Mucosa of descending colon (tissue), 3 donors: ENCODE measurements at regions not wholly inside any gene's neighbourhood (a gene's known extent, or its start where the extent isn't known, plus 50 kb on each side); places are given as distances from the start of the nearest gene placed in this dataset.

Source experiments
- ATAC-seq: fragments of 200-7000 bp; cut with Tn5 transposase; one replicate; pipeline ENCODE4 v1.9.1; 2020; ENCODE audit warnings: mild to moderate bottlenecking, moderate library complexity
- DNase-seq, 3 donors: peaks; one replicate each; pipeline ENCODE4 v3.0.0-alpha.2; 2020
- H3K36me3 ChIP-seq: fragments of 200-600 bp; one replicate; pipeline ENCODE4 v1.8.0; 2021; ENCODE audit warnings: low read depth, mild to moderate bottlenecking
- H3K4me1 ChIP-seq: fragments of 200-600 bp; one replicate; pipeline ENCODE4 v1.8.0; 2021; ENCODE audit warnings: low read depth, mild to moderate bottlenecking
- H3K4me3 ChIP-seq: fragments of 200-600 bp; one replicate; pipeline ENCODE4 v1.8.0; 2021; ENCODE audit warnings: mild to moderate bottlenecking
- H3K9me3 ChIP-seq: fragments of 200-600 bp; one replicate; pipeline ENCODE4 v1.8.0; 2021; ENCODE audit warnings: mild to moderate bottlenecking
- intact Hi-C, 2 donors: fragments of 100-400 bp; cut with DNase I in 1 of 2; cut with micrococcal nuclease in 1 of 2; formaldehyde crosslinking; loops; one replicate each; pipeline versions ENCODE4 v1.11.0 to v1.11.1; 2022; cut with DNase I, micrococcal nuclease
- TF ChIP-seq, protein P1 (sequence below): fragments of 200-600 bp; IDR thresholded peaks from one replicate; pipeline ENCODE4 v1.8.0; 2022; ENCODE audit warnings: antibody characterized with exemption, mild to moderate bottlenecking
- donor health status: DM: no; HTN: no; CAD: no; lungs with moderate emphysema.
- donor health status: DM: no; HTN: no; CAD: no.
- donor health status: DM: no; HTN: yes; CAD: no.

DNA sequence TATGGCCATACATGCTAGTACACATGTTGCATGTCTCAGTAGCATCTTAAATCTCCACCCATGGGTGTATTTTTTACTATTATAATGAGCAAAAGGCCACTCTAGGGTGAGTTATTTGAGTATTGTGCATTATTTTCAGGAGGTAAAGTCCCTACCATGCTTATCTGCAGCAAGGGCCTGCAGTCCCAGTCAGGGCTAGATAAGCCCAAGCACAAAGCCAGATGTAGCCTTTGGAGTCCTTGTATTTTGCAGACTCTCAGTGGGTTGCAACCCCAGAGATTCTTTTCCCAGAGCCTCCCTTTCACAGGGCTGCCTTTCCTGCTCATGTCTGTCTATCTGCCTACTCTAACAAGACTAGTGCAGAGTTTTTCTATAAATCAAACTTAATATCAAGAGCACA, 295.3 kb downstream of the IPO8 start:
- Histone ChIP-seq H3K36me3 (no peaks in the 10 kb centered on the region), H3K4me3 (no peak overlapping the region)

DNA sequence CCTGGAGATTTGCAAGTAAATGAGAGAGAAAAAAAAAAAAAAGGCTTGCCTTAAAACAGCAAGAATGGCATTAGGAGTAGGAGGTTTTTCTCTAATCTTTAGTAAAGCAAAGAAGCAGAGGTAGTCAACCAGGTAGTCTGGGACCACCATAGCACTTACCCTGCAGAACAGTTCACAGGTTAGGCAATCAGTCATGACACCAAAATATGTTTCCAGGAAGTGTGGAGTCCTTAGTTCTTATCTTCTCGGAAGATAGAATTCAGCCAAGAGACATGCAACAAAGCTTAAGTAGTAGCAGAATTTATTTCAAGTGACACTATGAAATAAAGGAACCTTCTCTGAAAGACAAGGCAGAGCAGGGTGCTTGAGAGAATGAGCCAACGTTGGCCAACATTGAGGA, 295.8 kb downstream of the IPO8 start:
- Histone ChIP-seq H3K36me3 (no peaks in the 10 kb centered on the region), H3K4me3 (no peak overlapping the region), H3K4me1 (no peaks in the 10 kb centered on the region), H3K9me3 (peaks cover 39% of the 10 kb centered on the region)
- ATAC-seq (no peak), DNase-seq (no peak)
- intact Hi-C loops = no loop called here
- TF ChIP-seq, protein P1, sequence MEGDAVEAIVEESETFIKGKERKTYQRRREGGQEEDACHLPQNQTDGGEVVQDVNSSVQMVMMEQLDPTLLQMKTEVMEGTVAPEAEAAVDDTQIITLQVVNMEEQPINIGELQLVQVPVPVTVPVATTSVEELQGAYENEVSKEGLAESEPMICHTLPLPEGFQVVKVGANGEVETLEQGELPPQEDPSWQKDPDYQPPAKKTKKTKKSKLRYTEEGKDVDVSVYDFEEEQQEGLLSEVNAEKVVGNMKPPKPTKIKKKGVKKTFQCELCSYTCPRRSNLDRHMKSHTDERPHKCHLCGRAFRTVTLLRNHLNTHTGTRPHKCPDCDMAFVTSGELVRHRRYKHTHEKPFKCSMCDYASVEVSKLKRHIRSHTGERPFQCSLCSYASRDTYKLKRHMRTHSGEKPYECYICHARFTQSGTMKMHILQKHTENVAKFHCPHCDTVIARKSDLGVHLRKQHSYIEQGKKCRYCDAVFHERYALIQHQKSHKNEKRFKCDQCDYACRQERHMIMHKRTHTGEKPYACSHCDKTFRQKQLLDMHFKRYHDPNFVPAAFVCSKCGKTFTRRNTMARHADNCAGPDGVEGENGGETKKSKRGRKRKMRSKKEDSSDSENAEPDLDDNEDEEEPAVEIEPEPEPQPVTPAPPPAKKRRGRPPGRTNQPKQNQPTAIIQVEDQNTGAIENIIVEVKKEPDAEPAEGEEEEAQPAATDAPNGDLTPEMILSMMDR = no peak

More for the DNA sequence above, 295.3 kb downstream of the IPO8 start:
- DNase-seq = no peak
- Histone ChIP-seq H3K9me3 (peaks cover 43% of the 10 kb centered on the region), H3K4me1 (no peaks in the 10 kb centered on the region)
- TF ChIP-seq, protein P1 = no peak
- intact Hi-C loops = no loop called here
- ATAC-seq = no peak

DNA sequence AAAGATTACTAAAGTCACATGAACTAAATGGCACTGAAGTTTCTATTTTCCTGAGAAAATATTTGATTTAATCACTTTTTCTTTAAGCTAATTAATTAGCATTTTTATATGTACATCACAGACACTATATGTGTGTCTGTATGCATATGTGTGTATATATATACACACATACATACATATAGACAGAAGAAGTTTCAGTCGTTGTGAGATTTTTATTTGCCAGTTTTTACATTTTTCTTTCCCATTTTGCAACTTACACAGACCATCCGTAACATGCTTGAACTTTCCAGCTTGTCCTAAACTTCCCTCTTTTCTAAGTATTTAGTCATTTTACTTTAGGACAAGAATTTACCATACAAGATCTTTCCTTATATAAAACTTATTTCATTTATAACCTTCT, 299.1 kb downstream of the IPO8 start:
- TF ChIP-seq, protein P1 = no peak
- intact Hi-C loops = no loop called here
- H3K9me3 ChIP-seq = peaks cover 49% of the 10 kb centered on the region
- H3K4me1 ChIP-seq = no peaks in the 10 kb centered on the region
- ATAC-seq (no peak), DNase-seq (no peak)
- H3K36me3 ChIP-seq = no peaks in the 10 kb centered on the region
- H3K4me3 ChIP-seq = no peak overlapping the region

DNA sequence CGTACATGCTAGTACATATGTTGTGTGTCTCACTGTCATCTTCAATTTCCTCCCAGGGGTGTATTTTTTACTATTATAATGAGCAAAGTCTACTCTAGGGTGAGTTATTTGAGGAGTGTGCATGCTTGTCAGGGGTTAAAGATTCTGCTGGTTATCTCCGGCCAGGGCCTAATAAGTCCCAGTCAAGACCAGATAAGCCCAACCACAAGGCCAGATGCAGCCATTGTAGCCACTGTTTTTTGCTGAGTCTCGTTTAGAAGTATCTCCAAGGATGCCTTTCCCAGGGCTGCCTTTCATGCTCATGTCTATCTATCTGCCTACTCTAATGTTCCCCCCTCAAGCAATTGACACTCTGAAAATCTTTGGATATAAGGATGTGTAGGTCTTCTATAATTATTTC, 300.5 kb downstream of the IPO8 start:
- H3K9me3 ChIP-seq = peaks cover 56% of the 10 kb centered on the region
- no peaks in the 10 kb centered on the region for H3K36me3 ChIP-seq
- DNase-seq = no peak
- H3K4me1 ChIP-seq = no peaks in the 10 kb centered on the region
- H3K4me3 ChIP-seq = no peak overlapping the region
- intact Hi-C loops = no loop called here
- no peak for ATAC-seq
- TF ChIP-seq, protein P1 = no peak

DNA sequence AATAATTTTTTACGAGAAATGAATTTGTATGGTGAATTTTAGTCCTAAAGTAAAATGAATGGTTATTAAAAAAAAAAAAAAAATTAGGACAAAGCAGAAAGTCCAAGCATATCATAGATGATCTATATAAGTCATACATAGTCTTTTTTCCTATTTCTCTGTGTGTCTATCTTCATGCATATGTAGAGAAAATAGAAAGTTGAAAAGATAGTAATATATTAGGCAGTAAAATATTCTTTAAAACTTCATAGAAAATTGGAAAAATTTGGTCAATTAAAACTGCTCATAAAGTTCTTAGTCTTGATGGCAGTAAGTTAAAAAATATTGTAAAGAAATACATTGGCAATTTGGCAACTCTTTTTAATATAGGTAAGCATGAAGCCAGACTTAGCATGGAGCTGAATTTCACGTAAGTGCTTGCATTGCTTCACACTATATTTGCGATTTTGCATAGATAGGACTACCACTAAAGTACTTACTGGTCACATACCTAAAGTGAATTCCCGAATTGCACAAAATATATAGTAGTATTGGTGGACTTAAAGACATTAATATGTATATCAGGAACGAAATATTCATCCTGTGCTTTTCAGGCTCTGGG, 303.8 kb downstream of the IPO8 start:
- ATAC-seq = no peak

More for the DNA sequence above, 303.8 kb downstream of the IPO8 start:
- Histone ChIP-seq H3K9me3 (peaks cover 59% of the 10 kb centered on the region), H3K4me3 (no peak overlapping the region), H3K4me1 (no peaks in the 10 kb centered on the region), H3K36me3 (no peaks in the 10 kb centered on the region)
- DNase-seq = no peak
- intact Hi-C loops = no loop called here
- TF ChIP-seq, protein P1 = no peak
